T-helper 2 cell treated with Interferon-gamma antibody and Interleukin-4, amounts not matched to agents 5 μg/mL and 100 μg/mL, for 36 hours (primary cell): ENCODE measurements at regions not wholly inside any gene's neighbourhood (a gene's known extent, or its start where the extent isn't known, plus 50 kb on each side); places are given as distances from the start of the nearest gene placed in this dataset.
"Not testable (repeated sequence)": the region's sequence is repeated elsewhere in the genome, so short reads cannot be mapped to it uniquely, and the experiment has no call there.

Experiments used
- DNase-seq: peaks from one replicate; pipeline ENCODE4 v3.0.0; 2021; ENCODE audit warnings: low spot score
- H3K27ac Mint-ChIP-seq: one replicate; pipeline ENCODE4 v1.8.0; 2021; ENCODE audit warnings: mild to moderate bottlenecking, mixed read lengths
- H3K27me3 Mint-ChIP-seq: one replicate; pipeline ENCODE4 v1.8.0; 2021; ENCODE audit warnings: low read depth, mixed read lengths
- H3K36me3 Mint-ChIP-seq: one replicate; pipeline ENCODE4 v1.8.0; 2021; ENCODE audit warnings: low read depth, mixed read lengths
- H3K4me1 Mint-ChIP-seq: one replicate; pipeline ENCODE4 v1.8.0; 2021; ENCODE audit warnings: low read depth, mixed read lengths
- H3K4me3 Mint-ChIP-seq: one replicate; pipeline ENCODE4 v1.8.0; 2022; ENCODE audit warnings: mild to moderate bottlenecking, moderate library complexity, mixed read lengths
- H3K9me3 Mint-ChIP-seq: one replicate; pipeline ENCODE4 v1.8.0; 2021; ENCODE audit warnings: mixed read lengths

GRCh38 chr16:65272699-65273414 lies 151.0 kb upstream of the CDH11 start:
- H3K27me3 Mint-ChIP-seq, result no peaks in the 10 kb centered on the region

GRCh38 chr16:65271996-65272395 lies 150.1 kb upstream of the CDH11 start:
- Mint-ChIP-seq H3K27me3 (no peaks in the 10 kb centered on the region), H3K27ac (no peak overlapping the region), H3K36me3 (no peaks in the 10 kb centered on the region), H3K4me1 (no peaks in the 10 kb centered on the region), H3K4me3 (no peak overlapping the region), H3K9me3 (peaks cover 21% of the 10 kb centered on the region)
- no peak for DNase-seq

More at GRCh38 chr16:65272699-65273414, 151.0 kb upstream of the CDH11 start:
- Mint-ChIP-seq H3K4me3 (no peak overlapping the region), H3K27ac (no peak overlapping the region), H3K9me3 (peaks cover 24% of the 10 kb centered on the region), H3K4me1 (no peaks in the 10 kb centered on the region), H3K36me3 (no peaks in the 10 kb centered on the region)
- no peak for DNase-seq

GRCh38 chr16:65268331-65268730 lies 146.5 kb upstream of the CDH11 start:
- H3K36me3 Mint-ChIP-seq, result no peaks in the 10 kb centered on the region

GRCh38 chr16:65263896-65264295 lies 142.0 kb upstream of the CDH11 start:
- DNase-seq, result no peak
- Mint-ChIP-seq H3K4me3 (no peak overlapping the region), H3K9me3 (peaks cover 14% of the 10 kb centered on the region), H3K36me3 (no peaks in the 10 kb centered on the region), H3K27ac (no peak overlapping the region), H3K27me3 (no peaks in the 10 kb centered on the region), H3K4me1 (no peaks in the 10 kb centered on the region)

More at GRCh38 chr16:65268331-65268730, 146.5 kb upstream of the CDH11 start:
- DNase-seq, result no peak
- Mint-ChIP-seq H3K27me3 (no peaks in the 10 kb centered on the region), H3K27ac (no peak overlapping the region), H3K9me3 (peaks cover 21% of the 10 kb centered on the region), H3K4me3 (no peak overlapping the region), H3K4me1 (no peaks in the 10 kb centered on the region)

DNA sequence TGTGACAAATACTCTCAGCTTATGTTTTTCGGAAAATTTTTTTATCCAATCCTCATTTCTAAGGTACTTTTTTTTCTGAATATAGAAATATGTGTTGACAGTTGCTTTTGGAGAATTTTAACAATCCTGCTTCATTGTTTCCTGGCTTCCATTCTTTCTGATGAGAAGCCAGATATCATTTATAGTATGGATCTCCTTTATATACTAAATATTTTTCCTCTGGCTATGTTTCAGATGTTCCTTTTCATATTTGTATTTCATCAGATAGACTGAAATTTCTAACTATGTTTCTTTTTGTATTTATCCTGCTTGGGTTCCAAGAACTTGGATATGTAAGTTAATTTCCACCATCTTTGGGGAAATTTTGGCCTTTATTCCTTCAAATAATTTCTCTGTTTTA lies 138.9 kb upstream of the CDH11 start:
- Mint-ChIP-seq H3K4me1 (no peaks in the 10 kb centered on the region), H3K27me3 (no peaks in the 10 kb centered on the region), H3K36me3 (no peaks in the 10 kb centered on the region), H3K9me3 (peaks cover 4% of the 10 kb centered on the region), H3K4me3 (no peak overlapping the region), H3K27ac (no peak overlapping the region)
- DNase-seq, result no peak

DNA sequence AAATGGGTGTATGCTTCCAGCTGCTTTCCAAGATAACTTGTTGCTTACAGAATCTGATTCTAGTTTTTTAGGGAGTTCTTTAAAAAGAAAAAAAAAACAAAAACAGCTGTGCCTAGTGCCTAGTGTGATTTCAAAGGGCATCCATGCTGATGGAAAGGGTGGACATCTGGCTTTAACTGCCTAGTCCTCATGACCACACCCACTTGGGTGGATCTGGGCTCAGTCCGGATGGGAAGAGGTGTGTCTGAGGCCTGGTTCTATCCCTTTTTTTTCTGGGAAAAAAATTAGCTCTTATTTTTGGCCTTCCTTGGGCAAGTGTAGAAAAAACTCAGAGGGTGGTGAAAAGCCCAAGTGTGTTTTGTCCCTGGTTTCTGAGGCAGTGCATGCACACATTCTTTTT lies 132.3 kb upstream of the CDH11 start:
- no peaks in the 10 kb centered on the region for H3K36me3 Mint-ChIP-seq
- H3K9me3 Mint-ChIP-seq, result peaks cover 14% of the 10 kb centered on the region

GRCh38 chr16:65249768-65250167 lies 127.9 kb upstream of the CDH11 start:
- DNase-seq, result no peak
- H3K27me3 Mint-ChIP-seq, result no peaks in the 10 kb centered on the region
- no peak overlapping the region for H3K4me3 Mint-ChIP-seq

More for the DNA sequence above, 132.3 kb upstream of the CDH11 start:
- Mint-ChIP-seq H3K27me3 (no peaks in the 10 kb centered on the region), H3K27ac (no peak overlapping the region), H3K4me1 (no peaks in the 10 kb centered on the region), H3K4me3 (no peak overlapping the region)
- DNase-seq, result no peak

DNA sequence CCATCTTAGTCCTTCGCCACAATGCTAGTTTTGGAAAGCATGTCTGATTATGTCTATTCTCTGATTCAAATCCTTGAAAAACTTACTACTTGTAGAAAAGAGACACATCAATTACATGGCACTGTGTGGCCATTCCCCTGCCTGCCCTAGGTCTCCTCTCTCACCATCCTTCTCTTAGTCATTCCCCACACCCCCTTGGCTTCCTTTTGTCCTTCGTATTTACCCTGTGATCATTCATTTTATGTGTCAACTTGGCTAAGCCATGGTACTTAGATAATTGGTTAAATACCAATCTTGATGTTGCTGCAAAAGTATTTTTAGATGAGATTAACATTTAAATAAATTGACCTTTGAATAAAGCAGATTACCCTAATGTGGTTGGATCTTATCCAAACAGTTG lies 122.9 kb upstream of the CDH11 start:
- no peak for DNase-seq
- H3K4me3 Mint-ChIP-seq, result no peak overlapping the region
- H3K4me1 Mint-ChIP-seq, result no peaks in the 10 kb centered on the region
- no peaks in the 10 kb centered on the region for H3K27me3 Mint-ChIP-seq
- H3K9me3 Mint-ChIP-seq, result peaks cover 24% of the 10 kb centered on the region
- no peak overlapping the region for H3K27ac Mint-ChIP-seq
- H3K36me3 Mint-ChIP-seq, result no peaks in the 10 kb centered on the region

More at GRCh38 chr16:65249768-65250167, 127.9 kb upstream of the CDH11 start:
- Mint-ChIP-seq H3K9me3 (peaks cover 12% of the 10 kb centered on the region), H3K36me3 (no peaks in the 10 kb centered on the region), H3K27ac (no peak overlapping the region), H3K4me1 (no peaks in the 10 kb centered on the region)

DNA sequence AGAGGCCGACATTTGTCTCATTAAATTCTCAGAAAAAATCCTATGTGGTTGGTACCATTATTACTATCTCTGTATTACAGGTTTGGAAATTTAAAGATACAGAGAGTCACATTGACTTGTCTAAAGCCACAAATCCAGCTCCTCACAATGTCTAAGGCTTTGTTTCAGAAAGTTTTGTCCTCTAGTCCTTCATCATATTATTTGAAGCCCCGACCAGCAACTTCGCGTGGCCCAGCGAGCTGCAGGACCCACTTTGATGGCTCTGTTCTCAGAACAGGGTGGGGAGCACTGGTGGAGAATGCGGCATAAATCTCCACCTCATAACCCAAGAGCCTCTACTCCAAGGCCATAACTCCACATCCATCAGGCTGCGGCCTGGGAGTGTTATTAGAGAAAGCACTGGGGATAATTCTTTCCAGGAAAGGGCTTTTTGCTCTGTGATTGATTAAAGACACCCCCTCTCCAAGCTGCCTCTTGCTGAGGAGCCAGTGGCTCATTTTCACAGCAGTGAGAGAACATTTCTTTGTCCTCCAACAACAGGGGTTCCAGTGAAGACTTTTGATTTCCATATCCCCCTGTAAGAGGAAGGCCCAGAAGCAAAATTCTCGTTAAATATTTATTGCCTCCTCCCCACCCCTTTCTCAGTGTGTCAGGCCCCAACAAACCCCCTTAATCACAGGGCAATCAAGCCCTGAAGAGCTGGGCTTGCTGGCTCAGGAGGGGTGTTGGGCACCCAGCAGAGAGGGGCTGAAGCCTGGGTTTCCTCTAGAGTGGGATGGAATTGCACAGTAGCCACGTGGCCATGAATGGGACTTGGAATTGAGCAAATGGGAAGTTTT lies 113.7 kb upstream of the CDH11 start:
- no peak for DNase-seq
- no peaks in the 10 kb centered on the region for H3K27me3 Mint-ChIP-seq
- H3K36me3 Mint-ChIP-seq, result no peaks in the 10 kb centered on the region
- no peak overlapping the region for H3K27ac Mint-ChIP-seq
- peaks cover 33% of the 10 kb centered on the region for H3K9me3 Mint-ChIP-seq
- H3K4me1 Mint-ChIP-seq, result no peaks in the 10 kb centered on the region
- H3K4me3 Mint-ChIP-seq, result no peak overlapping the region

DNA sequence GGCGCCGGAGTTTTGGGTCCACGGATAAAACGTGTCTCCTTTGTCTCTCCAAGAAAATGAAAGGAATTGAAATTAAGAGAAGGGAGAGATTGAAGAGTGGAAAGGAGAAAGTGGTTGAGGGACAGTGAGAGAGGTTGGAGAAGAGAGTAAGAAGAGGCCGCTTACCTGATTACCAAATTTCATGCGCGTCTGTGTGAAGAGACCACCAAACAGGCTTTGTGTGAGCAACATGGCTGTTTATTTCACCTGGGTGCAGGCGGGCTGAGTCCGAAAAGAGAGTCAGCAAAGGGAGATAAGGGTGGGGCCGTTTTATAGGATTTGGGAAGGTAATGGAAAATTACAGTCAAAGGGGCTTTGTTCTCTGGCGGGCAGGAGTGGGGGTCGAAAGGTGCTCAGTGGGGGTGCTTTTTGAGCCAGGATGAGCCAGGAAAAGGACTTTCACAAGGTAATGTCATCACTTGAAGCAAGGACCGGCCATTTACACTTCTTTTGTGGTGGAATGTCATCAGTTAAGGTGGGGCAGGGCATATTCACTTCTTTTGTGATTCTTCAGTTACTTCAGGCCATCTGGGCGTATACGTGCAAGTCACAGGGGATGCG lies 113.0 kb upstream of the CDH11 start:
- H3K36me3 Mint-ChIP-seq, H3K4me3 Mint-ChIP-seq, DNase-seq, H3K27me3 Mint-ChIP-seq, H3K27ac Mint-ChIP-seq, H3K4me1 Mint-ChIP-seq: not testable (repeated sequence)
- peaks cover 31% of the 10 kb centered on the region for H3K9me3 Mint-ChIP-seq

DNA sequence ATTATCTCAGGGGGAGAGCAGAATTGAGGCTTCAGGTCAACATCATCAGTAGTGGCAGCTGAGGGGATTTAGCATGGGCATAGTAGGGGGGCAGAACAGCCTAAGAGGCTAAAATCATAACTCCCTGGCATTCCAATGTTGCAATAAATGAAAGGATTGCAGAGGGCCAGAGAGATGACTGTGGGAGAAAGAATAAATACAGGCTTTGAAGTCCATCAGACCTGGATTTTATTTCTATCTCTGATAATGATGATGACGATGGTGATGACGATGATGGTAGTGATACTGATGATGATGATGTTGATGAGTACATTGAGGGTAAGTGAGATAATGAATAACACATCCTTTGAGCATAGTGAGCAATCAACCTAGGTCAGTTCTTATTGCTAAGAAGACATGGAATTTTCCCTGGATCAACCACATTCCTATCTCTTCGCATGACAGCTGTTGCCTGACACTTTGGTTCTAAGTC lies 107.4 kb upstream of the CDH11 start:
- no peaks in the 10 kb centered on the region for H3K4me1 Mint-ChIP-seq
- H3K9me3 Mint-ChIP-seq, result peaks cover 35% of the 10 kb centered on the region
- no peaks in the 10 kb centered on the region for H3K36me3 Mint-ChIP-seq
- no peak overlapping the region for H3K27ac Mint-ChIP-seq
- H3K4me3 Mint-ChIP-seq, result no peak overlapping the region
- DNase-seq, result no peak
- no peaks in the 10 kb centered on the region for H3K27me3 Mint-ChIP-seq

DNA sequence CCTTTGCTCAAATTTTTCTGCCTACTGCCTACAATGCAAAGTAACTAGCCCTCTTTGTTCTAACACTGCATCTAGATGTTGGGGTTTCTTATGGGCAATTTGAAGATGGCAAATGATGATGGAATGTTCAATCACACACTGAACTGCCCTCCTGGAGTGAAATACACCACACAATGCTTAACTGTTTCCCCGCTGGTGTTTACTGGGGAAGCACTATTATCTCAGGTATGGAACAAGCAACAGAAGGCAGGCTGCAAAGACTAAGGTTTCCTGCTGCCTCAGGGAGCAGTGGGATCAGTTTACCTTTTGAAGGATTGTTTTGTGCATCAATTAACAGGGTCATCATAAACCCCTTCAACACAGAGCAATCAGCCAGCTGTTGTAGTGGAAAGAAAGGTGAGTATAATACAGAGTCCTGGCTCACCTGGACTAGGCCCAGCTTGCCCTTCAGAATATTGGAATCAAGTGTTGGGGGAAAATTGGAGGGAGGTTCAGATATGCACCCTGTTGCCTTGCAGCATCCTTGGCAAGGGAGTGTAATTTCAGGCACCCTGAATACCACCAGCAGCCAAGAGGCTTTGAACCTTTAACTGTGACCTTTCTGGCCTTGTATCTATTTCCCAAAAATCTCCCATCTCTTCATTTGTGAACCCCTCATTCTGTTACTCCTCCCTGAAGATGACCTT lies 105.4 kb upstream of the CDH11 start:
- Mint-ChIP-seq H3K36me3 (no peaks in the 10 kb centered on the region), H3K9me3 (peaks cover 24% of the 10 kb centered on the region), H3K4me3 (no peak overlapping the region), H3K27ac (no peak overlapping the region), H3K4me1 (no peaks in the 10 kb centered on the region), H3K27me3 (no peaks in the 10 kb centered on the region)
- DNase-seq, result no peak

DNA sequence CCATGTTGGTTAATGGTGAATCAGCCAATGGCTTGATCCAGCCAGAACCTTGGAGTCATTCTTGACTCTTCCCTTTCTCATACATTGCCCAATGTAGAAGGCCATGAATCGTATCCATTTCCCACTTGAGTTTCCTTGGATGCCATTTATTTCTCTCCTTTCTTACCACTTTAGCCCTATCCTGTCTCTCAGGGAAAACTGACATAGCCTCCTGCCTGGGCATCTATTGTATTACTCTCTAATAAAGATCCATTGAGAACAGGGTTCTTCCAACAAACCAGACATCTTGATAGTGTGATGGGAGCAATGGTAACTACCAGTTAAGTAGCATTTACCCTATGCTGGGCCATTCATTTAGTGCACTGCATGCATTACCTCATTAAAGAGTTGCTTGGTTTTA lies 104.2 kb upstream of the CDH11 start:
- Mint-ChIP-seq H3K4me3 (no peak overlapping the region), H3K27me3 (no peaks in the 10 kb centered on the region), H3K36me3 (no peaks in the 10 kb centered on the region), H3K27ac (no peak overlapping the region), H3K4me1 (no peaks in the 10 kb centered on the region), H3K9me3 (peaks cover 18% of the 10 kb centered on the region)
- DNase-seq, result no peak
